ENCODE measurements at regions not wholly inside any gene's neighbourhood (a gene's known extent, or its start where the extent isn't known, plus 50 kb on each side); places are given as distances from the start of the nearest gene placed in this dataset.

- POLR2A ChIA-PET, result no interaction called here
- CTCF ChIA-PET, result no interaction called here
These were observed 246.5 kb downstream of the LRRN1 start for GRCh38 chr3:4045756-4046155.

More at GRCh38 chr3:4045756-4046155, 246.5 kb downstream of the LRRN1 start:
- Histone ChIP-seq H3K9me2 (no peaks in the 10 kb centered on the region), H4K20me1 (ENCODE audit: insufficient read depth) (no peaks in the 10 kb centered on the region), H2AFZ (ENCODE audit: low read depth) (no peak overlapping the region), H3K27me3 (ENCODE audit: insufficient read depth) (no peaks in the 10 kb centered on the region), H3K27ac (ENCODE audit: low read depth in 2 of 2, low read length in 1 of 2) (no peak overlapping the region), H3K9me3 (no peaks in the 10 kb centered on the region), H3K4me1 (ENCODE audit: control insufficient read depth in 1 of 2, insufficient read depth in 2 of 2, low read depth in 1 of 2, low read length in 1 of 2) (no peaks in the 10 kb centered on the region), H3K4me2 (no peak overlapping the region), H3F3A (replicated peaks; ENCODE audit: insufficient read depth) (no peaks in the 10 kb centered on the region), H3K4me3 (ENCODE audit: low read depth in 2 of 2, low read length in 1 of 2) (no peak overlapping the region), H3K9ac (no peak overlapping the region), H3K36me3 (replicated peaks in 1 of 2; ENCODE audit: control insufficient read depth in 1 of 2, insufficient read depth in 2 of 2, low read length in 1 of 2) (no peaks in the 10 kb centered on the region), H3K79me2 (ENCODE audit: insufficient read depth) (no peaks in the 10 kb centered on the region)
- DNase-seq, result no peak
- no peak for TF ChIP-seq CTCF (IDR thresholded peaks at IDR 0.05)
- no peak for TF ChIP-seq EZH2phosphoT487 (IDR thresholded peaks at IDR 0.05; ENCODE audit: borderline replicate concordance, low read depth)
- no peak for TF ChIP-seq FOXM1 (IDR thresholded peaks at IDR 0.05; ENCODE audit: low read depth)
- no peak for TF ChIP-seq PBX3 (IDR thresholded peaks at IDR 0.05)
- TF ChIP-seq RAD21 (IDR thresholded peaks at IDR 0.05; ENCODE audit: low read length), result no peak
- TF ChIP-seq RXRA (IDR thresholded peaks at IDR 0.05; ENCODE audit: borderline replicate concordance, low read depth), result no peak
- TF ChIP-seq NFIC (IDR thresholded peaks at IDR 0.05; ENCODE audit: borderline replicate concordance), result no peak
- no peak for TF ChIP-seq CHD2 (IDR thresholded peaks at IDR 0.05; ENCODE audit: low read length, partially characterized antibody)
- TF ChIP-seq USF2 (IDR thresholded peaks at IDR 0.05; ENCODE audit: borderline replicate concordance, low read depth, low read length), result no peak
- no peak for TF ChIP-seq IRF3 (IDR thresholded peaks at IDR 0.05; ENCODE audit: low read depth, low read length)
- TF ChIP-seq ELF1 (IDR thresholded peaks at IDR 0.05), result no peak
- 0% methylated on average over 1 of the region's 1 CpG for WGBS (ENCODE audit: low lambda C conversion rate)
